ENCODE measurements at regions not wholly inside any gene's neighbourhood (a gene's known extent, or its start where the extent isn't known, plus 50 kb on each side); places are given as distances from the start of the nearest gene placed in this dataset.

DNA sequence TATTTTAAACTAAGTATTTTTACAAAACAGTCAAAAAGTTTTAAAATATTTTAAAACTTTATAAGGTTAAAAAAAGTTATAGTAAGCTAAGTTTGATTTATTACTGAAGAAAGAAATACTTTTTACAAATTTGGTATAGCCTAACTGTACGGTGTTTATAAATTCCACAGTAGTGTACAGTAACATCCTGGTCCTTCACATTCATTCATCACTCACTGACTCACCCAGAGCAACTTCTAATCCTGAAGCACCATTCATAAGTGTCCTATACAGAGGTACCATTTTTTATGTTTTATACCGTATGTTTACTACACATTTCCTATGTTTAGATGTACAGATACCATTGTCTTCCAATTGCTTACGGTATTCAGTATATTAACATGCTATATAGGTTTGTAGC, 170.0 kb downstream of the KLHL28 start:
- TF ChIP-seq, protein P1, sequence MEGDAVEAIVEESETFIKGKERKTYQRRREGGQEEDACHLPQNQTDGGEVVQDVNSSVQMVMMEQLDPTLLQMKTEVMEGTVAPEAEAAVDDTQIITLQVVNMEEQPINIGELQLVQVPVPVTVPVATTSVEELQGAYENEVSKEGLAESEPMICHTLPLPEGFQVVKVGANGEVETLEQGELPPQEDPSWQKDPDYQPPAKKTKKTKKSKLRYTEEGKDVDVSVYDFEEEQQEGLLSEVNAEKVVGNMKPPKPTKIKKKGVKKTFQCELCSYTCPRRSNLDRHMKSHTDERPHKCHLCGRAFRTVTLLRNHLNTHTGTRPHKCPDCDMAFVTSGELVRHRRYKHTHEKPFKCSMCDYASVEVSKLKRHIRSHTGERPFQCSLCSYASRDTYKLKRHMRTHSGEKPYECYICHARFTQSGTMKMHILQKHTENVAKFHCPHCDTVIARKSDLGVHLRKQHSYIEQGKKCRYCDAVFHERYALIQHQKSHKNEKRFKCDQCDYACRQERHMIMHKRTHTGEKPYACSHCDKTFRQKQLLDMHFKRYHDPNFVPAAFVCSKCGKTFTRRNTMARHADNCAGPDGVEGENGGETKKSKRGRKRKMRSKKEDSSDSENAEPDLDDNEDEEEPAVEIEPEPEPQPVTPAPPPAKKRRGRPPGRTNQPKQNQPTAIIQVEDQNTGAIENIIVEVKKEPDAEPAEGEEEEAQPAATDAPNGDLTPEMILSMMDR (IDR thresholded peaks at IDR 0.05; ENCODE audit: extremely low read depth, insufficient read depth, missing control alignments), result no peak
- in situ Hi-C loops (cut with MboI; ENCODE audit: low pct_unique_long_range_greater_than_20kb, low sequenced_read_pairs, unreplicated experiment), result no loop called here
- DNase-seq (ENCODE audit: low spot score), result no peak

DNA sequence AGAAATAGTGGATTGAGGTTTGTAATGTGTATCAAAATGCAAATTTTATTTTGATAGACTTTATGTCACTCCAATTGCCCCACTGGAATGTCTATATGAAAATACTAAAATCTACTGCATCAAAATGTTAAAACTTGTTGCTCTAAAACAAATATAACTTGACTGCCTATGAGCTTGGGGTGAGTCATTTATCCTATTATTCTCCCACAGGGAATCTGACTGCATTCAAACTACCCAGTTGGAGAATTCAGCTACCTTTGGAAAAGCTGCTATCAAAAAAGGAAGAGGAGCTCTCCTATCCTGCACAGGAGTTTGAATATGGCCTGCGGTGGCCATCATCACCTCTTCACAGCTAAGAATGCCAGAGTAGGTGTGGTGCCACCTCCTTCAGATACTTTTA, 173.1 kb downstream of the KLHL28 start:
- in situ Hi-C loops (cut with MboI; ENCODE audit: low pct_unique_long_range_greater_than_20kb, low sequenced_read_pairs, unreplicated experiment), result no loop called here
- DNase-seq (ENCODE audit: low spot score), result no peak
- TF ChIP-seq, protein P1 (IDR thresholded peaks at IDR 0.05; ENCODE audit: extremely low read depth, insufficient read depth, missing control alignments), result no peak

DNA sequence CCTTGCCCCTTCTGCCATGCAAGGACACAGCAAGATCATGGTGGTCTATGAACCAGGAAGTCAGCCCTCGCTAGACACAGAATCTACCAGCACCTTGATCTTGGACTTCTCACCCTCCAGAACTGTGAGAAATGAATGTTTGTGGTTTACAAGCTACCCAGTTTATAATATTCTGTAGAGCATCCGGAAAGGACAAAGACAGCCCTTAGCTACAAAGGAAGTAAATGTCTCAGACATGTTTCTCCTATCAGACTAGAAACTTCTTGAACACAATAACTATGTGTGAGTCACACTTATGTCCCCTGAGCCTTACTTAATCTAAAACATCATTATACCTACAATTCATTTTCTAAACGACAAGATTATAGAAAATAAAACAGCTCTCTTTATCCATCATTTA, 176.7 kb downstream of the KLHL28 start:
- DNase-seq (ENCODE audit: low spot score), result no peak
- TF ChIP-seq, protein P1 (IDR thresholded peaks at IDR 0.05; ENCODE audit: extremely low read depth, insufficient read depth, missing control alignments), result no peak
- in situ Hi-C loops (cut with MboI; ENCODE audit: low pct_unique_long_range_greater_than_20kb, low sequenced_read_pairs, unreplicated experiment), result no loop called here

DNA sequence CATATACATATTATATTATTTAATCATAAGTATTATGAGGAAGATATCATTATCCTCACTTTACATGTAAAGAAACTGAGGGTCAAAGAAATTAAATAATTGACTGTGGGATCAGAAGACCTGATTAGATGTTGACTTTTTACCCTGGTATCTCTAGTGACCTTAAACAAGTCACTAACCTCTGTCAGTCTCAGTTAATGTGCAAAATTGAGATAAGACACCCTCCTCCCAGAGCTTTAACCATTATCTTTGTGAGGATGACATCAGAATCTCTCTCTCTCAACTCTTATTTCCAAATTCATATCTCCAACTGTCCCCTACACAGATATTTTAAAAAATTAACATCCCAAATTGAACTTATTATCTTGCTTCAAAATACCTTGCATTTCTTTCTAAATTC, 177.8 kb downstream of the KLHL28 start:
- in situ Hi-C loops (cut with MboI; ENCODE audit: low pct_unique_long_range_greater_than_20kb, low sequenced_read_pairs, unreplicated experiment), result no loop called here
- no peak for DNase-seq (ENCODE audit: low spot score)
- TF ChIP-seq, protein P1 (IDR thresholded peaks at IDR 0.05; ENCODE audit: extremely low read depth, insufficient read depth, missing control alignments), result no peak

DNA sequence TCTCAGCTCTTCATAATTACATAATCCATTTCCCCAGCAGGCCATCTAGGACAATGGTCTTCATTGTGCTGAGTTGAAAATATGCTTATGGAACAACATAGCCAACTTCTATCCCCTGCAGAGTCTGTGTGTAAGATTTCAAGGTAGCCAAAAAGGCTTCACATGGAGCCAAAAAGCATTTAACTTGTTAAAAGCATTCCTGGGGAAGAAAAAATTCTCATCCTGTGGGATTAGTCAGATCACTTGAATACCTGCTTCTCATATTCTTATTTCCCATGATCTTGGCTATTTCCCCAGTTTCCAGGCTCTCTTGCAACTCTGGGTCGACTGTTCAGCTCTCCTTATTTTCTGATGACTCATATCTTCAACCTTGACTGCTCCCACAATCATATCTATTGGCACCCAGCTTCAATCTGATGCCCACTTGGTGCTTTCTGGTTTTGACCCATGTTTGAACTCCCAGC, 178.9 kb downstream of the KLHL28 start:
- TF ChIP-seq, protein P1 (IDR thresholded peaks at IDR 0.05; ENCODE audit: extremely low read depth, insufficient read depth, missing control alignments), result no peak
- in situ Hi-C loops (cut with MboI; ENCODE audit: low pct_unique_long_range_greater_than_20kb, low sequenced_read_pairs, unreplicated experiment), result no loop called here
- DNase-seq (ENCODE audit: low spot score), result no peak

DNA sequence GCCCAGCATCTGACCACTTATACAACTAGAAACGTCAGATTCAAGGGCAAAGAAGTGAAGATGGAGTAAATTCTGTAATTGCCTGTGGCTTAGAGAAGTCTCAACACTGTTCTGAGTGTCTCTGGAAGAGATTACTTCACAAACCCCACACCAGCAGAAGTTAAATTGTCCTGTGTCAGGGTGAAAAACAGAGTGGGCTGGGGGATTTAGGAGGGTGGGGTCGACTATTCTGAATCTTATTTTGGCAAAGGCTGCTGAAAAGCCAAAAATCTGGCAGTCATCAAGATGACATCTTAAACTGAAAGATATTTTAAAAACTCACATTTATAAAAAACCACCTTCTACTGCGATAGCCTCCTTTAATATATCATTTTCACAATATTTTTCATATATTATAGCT, 180.8 kb downstream of the KLHL28 start:
- in situ Hi-C loops (cut with MboI; ENCODE audit: low pct_unique_long_range_greater_than_20kb, low sequenced_read_pairs, unreplicated experiment), result no loop called here
- TF ChIP-seq, protein P1 (IDR thresholded peaks at IDR 0.05; ENCODE audit: extremely low read depth, insufficient read depth, missing control alignments), result no peak

DNA sequence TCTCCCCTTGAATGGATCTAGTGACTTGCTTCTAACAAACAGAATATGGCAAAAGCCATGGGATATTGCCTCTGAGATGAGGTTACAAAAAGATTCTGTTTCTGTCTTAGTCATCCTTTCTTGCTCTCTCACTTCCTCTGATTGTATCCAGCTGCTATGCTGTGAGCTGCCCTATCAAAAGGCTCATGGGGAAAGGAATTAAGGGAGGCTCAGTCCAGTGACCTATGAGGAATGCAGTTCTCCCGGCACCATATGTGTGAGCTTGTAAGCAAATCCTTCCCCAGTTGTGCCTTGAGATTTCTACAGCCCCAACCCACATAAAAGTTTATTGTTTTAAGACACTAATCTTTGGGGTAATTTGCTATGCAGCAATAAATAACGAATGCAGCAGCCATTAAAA, 183.1 kb downstream of the KLHL28 start:
- TF ChIP-seq, protein P1 (IDR thresholded peaks at IDR 0.05; ENCODE audit: extremely low read depth, insufficient read depth, missing control alignments), result no peak

More for the DNA sequence above, 180.8 kb downstream of the KLHL28 start:
- DNase-seq (ENCODE audit: low spot score), result no peak

More for the DNA sequence above, 183.1 kb downstream of the KLHL28 start:
- in situ Hi-C loops (cut with MboI; ENCODE audit: low pct_unique_long_range_greater_than_20kb, low sequenced_read_pairs, unreplicated experiment), result no loop called here
- DNase-seq (ENCODE audit: low spot score), result no peak

All from GM13977 (cell line).